NCI-H510A treated with DMSO at 0.1 percent for 48 hours (cell line): ENCODE measurements at regions not wholly inside any gene's neighbourhood (a gene's known extent, or its start where the extent isn't known, plus 50 kb on each side); places are given as distances from the start of the nearest gene placed in this dataset.

Experiments used
- DNase-seq: peaks from one replicate; lab custom pipeline; 2025; lab: John Stamatoyannopoulos, UW

- peak; percentile 68 for DNase-seq
Observed at GRCh38 chr6:14321992-14322772, 204.6 kb downstream of the CD83 start.

- DNase-seq = no peak
Observed at GRCh38 chr6:14322841-14323240, 205.3 kb downstream of the CD83 start.

- DNase-seq = no peak
Observed at GRCh38 chr6:14326774-14327173, 209.2 kb downstream of the CD83 start.

GRCh38 chr6:14328163-14328562, 210.6 kb downstream of the CD83 start:
- no peak for DNase-seq

- no peak for DNase-seq
Observed at GRCh38 chr6:14333556-14334305, 216.2 kb downstream of the CD83 start.

- no peak for DNase-seq
Observed at GRCh38 chr6:14335071-14335470, 217.5 kb downstream of the CD83 start.

GRCh38 chr6:14337152-14337551, 219.6 kb downstream of the CD83 start:
- no peak for DNase-seq

- DNase-seq = no peak
Observed at GRCh38 chr6:14339172-14339571, 221.6 kb downstream of the CD83 start.

GRCh38 chr6:14339711-14340584, 222.4 kb downstream of the CD83 start:
- peak; percentile 69 for DNase-seq

- DNase-seq = no peak
Observed at GRCh38 chr6:14344486-14344885, 226.9 kb downstream of the CD83 start.

GRCh38 chr6:14348389-14348788, 230.8 kb downstream of the CD83 start:
- DNase-seq = no peak

GRCh38 chr6:14349507-14349906, 231.9 kb downstream of the CD83 start:
- no peak for DNase-seq

- DNase-seq = no peak
Observed at GRCh38 chr6:14350210-14350609, 232.6 kb downstream of the CD83 start.

- no peak for DNase-seq
Observed at GRCh38 chr6:14353281-14353680, 235.7 kb downstream of the CD83 start.

- DNase-seq = no peak
Observed at GRCh38 chr6:14353798-14354197, 236.2 kb downstream of the CD83 start.

- DNase-seq = no peak
Observed at GRCh38 chr6:14354919-14355572, 237.5 kb downstream of the CD83 start.

GRCh38 chr6:14359438-14359837, 241.9 kb downstream of the CD83 start:
- no peak for DNase-seq

GRCh38 chr6:14360565-14360964, 243.0 kb downstream of the CD83 start:
- DNase-seq = no peak

- no peak for DNase-seq
Observed at GRCh38 chr6:14361297-14361696, 243.7 kb downstream of the CD83 start.

GRCh38 chr6:14361956-14362587, 244.5 kb downstream of the CD83 start:
- no peak for DNase-seq

- no peak for DNase-seq
Observed at GRCh38 chr6:14364370-14364769, 246.8 kb downstream of the CD83 start.
